GM19239 (cell line): ENCODE measurements at regions not wholly inside any gene's neighbourhood (a gene's known extent, or its start where the extent isn't known, plus 50 kb on each side); places are given as distances from the start of the nearest gene placed in this dataset.

Experiments used
- DNase-seq: peaks from one replicate; pipeline ENCODE4 v3.0.0; 2011; ENCODE audit warnings: low spot score; ENCODE audit not compliant: insufficient read length
- FAIRE-seq: peaks from 2 replicates; lab custom pipeline; 2011; peaks lifted over from hg19 to GRCh38; lab: Jason Lieb, UNC

GRCh38 chr9:116067566-116067965 is 86.0 kb upstream of the PAPPA start:
- FAIRE-seq (no peak), DNase-seq (no peak)

DNA sequence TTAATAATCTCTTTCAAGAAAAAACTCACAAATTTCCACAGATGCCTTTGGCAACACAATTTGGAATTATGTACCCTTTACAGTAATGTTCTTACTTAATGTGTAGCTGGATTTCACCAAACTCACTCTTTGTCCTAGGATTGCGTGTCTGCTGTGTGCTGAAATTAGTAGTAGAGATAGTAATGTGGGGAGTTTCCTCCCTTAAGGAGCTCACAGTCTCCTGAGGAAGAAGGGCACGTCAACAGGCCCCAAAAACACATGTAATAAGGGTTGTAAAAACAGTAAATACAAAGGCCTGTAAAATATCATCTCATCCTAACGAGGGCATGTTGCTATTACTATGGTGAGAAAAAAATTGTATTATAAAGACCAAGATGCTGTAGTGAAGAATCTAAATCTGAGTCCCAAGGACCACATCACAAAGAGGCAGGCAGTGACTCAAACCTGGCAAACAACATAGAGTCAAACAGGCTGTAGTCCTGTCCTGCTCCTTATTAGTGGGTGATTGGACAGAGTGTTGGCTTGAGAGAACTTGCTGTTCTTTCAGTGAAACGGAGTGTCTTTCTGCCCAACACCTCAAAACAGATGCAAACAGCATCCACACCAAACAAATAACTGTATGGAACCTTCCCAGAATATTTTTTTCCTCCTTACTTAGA is 83.2 kb upstream of the PAPPA start:
- DNase-seq (no peak), FAIRE-seq (no peak)

DNA sequence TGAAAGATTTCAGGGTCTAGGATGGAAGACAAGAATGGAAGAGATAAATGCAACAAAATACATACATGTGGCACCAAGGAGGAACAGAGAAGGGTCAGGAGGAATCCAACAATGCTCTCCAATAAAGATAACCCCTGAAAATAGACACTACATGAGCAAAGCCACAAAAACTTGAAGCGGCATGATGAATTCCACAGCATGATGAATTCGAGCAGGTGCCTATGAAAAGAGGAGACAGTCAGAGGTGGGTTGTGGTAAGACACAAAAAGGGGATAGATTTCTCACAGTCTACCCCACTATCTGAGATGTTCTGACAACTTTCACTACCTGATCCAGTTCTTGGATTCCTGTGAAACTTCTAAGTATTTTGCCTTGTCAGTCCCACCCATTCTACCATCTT is 81.5 kb upstream of the PAPPA start:
- no peak for DNase-seq
- no peak for FAIRE-seq

- DNase-seq (no peak), FAIRE-seq (no peak)
Observed at GRCh38 chr9:116073826-116074225, 79.8 kb upstream of the PAPPA start.

DNA sequence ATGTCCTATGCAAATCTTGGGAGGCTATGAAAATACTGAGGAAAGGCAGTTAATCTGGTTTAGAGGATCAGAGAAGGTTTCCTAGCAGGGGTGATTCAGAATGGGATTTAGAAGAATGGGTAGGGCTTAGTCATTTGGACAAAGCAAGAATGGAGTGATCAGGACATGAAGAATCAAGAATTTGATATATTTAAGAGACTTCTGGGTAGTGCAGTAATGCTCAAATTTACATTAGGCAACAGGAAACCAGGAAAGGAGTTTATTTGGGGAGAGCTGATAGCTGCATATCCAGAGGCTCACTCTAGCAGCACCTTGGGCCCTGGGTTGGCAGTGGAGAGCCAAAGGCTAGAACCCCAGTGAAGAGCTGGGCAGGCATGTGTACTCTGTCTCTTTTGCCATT is 78.9 kb upstream of the PAPPA start:
- no peak for DNase-seq
- FAIRE-seq, result no peak

DNA sequence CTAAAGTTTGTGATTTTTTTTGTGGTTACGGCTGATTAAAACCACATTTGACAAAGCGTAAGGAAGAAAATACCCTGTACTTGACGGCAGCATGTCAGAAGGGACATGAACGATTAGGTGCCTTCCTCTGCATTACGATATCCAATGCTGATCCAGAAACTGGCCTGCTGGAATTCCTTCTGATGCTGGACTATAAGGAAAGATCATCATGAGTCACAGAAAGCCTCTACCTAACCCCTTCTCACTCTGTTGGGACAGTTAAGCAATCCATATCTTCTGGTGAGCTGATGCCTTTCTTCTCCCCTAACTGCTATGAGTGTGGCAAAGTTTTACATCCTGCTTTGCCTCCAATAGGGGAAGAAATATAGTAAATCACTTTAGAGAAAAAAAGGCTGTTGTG is 78.4 kb upstream of the PAPPA start:
- FAIRE-seq (no peak), DNase-seq (no peak)

DNA sequence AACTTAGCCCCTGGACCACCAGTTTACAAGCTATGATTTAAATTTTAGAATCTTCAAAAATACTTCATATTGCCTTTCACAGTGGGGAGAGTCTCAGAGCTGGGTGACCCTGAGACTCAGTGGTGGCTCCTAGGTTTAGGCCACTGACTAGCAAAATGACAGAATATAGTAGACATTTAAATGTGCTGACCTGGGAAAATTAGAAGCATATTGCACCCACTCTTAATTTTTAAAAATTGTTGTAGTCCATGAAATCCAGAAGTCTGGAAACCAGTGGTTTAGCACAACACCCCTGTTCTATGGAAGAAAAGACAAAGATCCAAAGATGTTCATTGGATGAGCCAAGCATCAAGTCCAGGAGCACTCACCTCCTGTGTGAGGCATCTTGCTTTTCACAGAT is 75.0 kb upstream of the PAPPA start:
- no peak for FAIRE-seq
- no peak for DNase-seq

- DNase-seq (no peak), FAIRE-seq (no peak)
Observed at GRCh38 chr9:116080561-116080960, 73.0 kb upstream of the PAPPA start.

GRCh38 chr9:116081435-116082115 is 72.0 kb upstream of the PAPPA start:
- no peak for FAIRE-seq
- no peak for DNase-seq

DNA sequence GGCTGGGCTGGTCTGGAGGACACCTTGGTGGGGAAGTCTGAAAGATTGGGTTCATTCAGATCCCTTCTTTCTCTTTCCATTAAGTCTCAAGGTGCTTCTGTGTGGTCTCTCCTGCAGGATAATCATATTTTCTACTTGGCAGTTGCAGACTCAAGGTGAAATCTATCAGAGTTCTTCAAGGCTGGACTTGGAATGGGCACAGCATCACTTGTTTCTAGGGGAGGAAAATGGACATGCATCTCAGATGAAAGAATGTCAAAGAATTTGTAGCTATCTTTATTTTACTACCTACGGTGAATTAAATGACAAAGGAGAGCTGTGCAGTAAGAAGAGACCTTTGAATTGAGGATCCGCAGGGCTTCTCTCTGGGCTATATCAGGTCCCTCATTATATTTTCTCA is 69.8 kb upstream of the PAPPA start:
- no peak for DNase-seq
- FAIRE-seq, result no peak

DNA sequence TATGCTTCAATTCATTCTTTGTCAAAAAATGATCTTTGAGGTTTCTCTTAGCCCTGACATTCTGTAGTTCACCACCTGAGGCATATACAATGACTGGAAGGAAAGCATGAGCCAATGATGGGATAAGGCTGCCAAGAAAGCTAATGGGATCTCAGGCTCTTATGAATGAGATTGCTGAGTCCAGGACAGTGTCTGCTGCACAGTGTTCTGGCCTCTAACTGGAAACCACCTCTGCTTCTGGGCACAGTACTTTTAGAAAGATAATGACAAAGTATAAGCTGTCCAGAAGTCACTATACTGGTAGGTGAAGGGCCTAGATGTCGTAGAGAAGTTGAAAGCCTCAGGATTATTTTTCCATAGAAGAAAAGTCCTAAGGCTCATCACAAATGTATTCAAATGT is 69.1 kb upstream of the PAPPA start:
- no peak for DNase-seq
- no peak for FAIRE-seq

DNA sequence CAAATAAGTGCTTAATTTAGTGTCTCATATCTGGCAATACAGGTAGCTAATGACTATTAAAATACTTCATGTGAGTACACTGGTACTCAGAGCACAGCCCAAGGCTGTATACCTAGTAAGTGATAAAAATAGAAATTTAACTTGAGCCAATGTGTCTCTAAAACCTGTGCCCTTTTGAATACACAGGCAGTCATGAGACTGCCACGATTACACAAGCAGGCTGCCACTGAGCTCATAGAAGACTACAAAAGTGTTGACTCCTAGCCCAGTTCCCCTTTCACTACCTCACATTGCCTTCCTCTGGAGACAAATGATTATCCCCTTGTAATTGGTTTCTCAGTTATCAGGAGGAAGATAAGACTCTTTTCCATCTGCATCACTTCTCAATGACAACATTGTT is 66.3 kb upstream of the PAPPA start:
- FAIRE-seq (no peak), DNase-seq (no peak)

DNA sequence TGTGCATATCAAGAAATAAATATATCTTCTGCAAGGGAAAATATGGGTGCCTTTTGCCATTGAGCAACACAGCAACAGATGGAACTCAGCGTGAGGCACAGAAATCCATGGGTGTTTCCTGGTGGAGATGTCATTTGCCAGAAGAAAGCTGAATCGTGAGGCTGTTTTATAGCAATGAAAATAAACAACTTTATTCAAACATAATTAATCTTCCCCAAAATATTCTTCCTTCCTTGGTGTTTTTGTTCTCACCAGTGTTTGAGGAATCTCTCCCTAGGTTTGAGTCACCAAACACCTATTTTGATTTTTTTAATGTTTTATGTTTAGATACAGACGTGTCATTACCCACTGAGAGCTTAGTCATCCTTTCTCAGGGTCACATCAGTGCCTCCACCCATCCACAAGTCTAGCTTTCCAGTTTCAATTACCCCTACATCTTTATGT is 65.8 kb upstream of the PAPPA start:
- no peak for FAIRE-seq
- DNase-seq, result no peak

DNA sequence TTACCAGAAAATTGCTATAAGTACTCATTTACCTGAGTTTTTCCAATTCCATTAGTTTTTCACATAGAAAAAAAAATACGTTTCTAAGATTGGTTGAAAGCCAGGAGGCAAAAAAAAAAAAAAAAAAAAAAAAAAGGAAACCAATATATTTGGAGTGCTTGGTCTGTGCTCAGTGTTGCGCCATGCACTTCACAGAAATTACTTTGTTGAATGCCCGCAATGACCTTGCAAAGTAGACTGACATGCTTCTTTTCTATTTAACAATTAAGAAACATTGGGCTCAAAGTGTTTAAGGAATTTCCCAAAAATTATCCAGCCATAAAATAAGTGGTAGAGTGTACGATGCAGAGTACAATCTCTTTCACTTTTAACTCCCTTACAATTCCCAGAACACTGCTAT is 65.2 kb upstream of the PAPPA start:
- FAIRE-seq (no peak), DNase-seq (no peak)

- DNase-seq (no peak), FAIRE-seq (no peak)
Observed at GRCh38 chr9:116090030-116090770, 63.4 kb upstream of the PAPPA start.

- DNase-seq, result no peak
- no peak for FAIRE-seq
Observed at GRCh38 chr9:116094846-116095245, 58.7 kb upstream of the PAPPA start.

DNA sequence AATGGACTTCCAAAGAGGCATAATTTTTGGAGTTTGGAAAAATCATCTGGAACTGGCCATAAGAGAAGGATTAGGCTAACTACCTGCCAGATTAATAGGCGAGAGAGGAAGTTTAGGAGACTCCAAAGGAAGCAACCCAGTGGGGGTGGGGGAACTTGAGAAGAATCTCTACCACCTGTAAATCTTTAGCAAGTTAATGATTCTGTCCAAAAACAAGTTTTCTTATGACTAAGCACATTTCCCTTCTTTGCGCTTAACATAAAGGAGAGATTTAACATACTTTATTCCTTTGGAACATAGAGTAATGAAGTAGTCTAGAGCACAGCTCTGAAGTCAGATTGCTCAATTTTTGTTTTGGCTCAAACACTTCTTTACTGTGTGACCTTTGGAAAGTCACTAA is 58.2 kb upstream of the PAPPA start:
- no peak for DNase-seq
- no peak for FAIRE-seq

GRCh38 chr9:116096046-116096445 is 57.5 kb upstream of the PAPPA start:
- FAIRE-seq (no peak), DNase-seq (no peak)

GRCh38 chr9:116096853-116097252 is 56.7 kb upstream of the PAPPA start:
- DNase-seq, result no peak
- no peak for FAIRE-seq

- DNase-seq (no peak), FAIRE-seq (no peak)
Observed at GRCh38 chr9:116098476-116098875, 55.1 kb upstream of the PAPPA start.

- DNase-seq (no peak), FAIRE-seq (no peak)
Observed at GRCh38 chr9:116099821-116100220, 53.8 kb upstream of the PAPPA start.
